ENCODE measurements at regions not wholly inside any gene's neighbourhood (a gene's known extent, or its start where the extent isn't known, plus 50 kb on each side); places are given as distances from the start of the nearest gene placed in this dataset.

- no peak for TF ChIP-seq ELF4 (CRISPR knock-in tag; IDR thresholded peaks at IDR 0.05; ENCODE audit: low read depth)
- TF ChIP-seq CTCF (IDR thresholded peaks at IDR 0.05) = no peak
- TF ChIP-seq IRF1 (CRISPR knock-in tag; IDR thresholded peaks at IDR 0.05) = no peak
- no peak for TF ChIP-seq ZNF396 (CRISPR knock-in tag; IDR thresholded peaks at IDR 0.05; ENCODE audit: borderline replicate concordance)
- no peak for TF ChIP-seq NR2C2 (CRISPR knock-in tag; IDR thresholded peaks at IDR 0.05)
Measured at GRCh38 chr5:86890375-86890774, 272.6 kb downstream of the COX7C start.
